NB4 (cell line): ENCODE measurements at regions not wholly inside any gene's neighbourhood (a gene's known extent, or its start where the extent isn't known, plus 50 kb on each side); places are given as distances from the start of the nearest gene placed in this dataset.

ENCODE experiments used
- DNase-seq: peaks from one replicate; pipeline ENCODE4 v3.0.0; 2010; ENCODE audit warnings: low read depth
- H3K4me3 ChIP-seq: one replicate; pipeline ENCODE4 v1.5.1; 2011; ENCODE audit warnings: mild to moderate bottlenecking, low read depth, low read length, moderate library complexity
- MYC ChIP-seq: IDR thresholded peaks from 2 replicates; pipeline ENCODE4 v1.6.1; 2011; ENCODE audit warnings: low read depth, low read length
- POLR2A ChIP-seq: IDR thresholded peaks from 2 replicates; pipeline ENCODE4 v1.6.1; 2011; ENCODE audit warnings: mild to moderate bottlenecking; ENCODE audit not compliant: insufficient read length; ENCODE audit errors: extremely low read depth
- TF ChIP-seq, protein P1 (sequence below): IDR thresholded peaks from 2 replicates; pipeline ENCODE4 v1.6.1; 2011; ENCODE audit warnings: low read depth, low read length
- TF ChIP-seq, protein P2 (sequence below): IDR thresholded peaks from one replicate; pipeline ENCODE4 v1.5.1; 2012; ENCODE audit warnings: low read depth, low read length

DNA sequence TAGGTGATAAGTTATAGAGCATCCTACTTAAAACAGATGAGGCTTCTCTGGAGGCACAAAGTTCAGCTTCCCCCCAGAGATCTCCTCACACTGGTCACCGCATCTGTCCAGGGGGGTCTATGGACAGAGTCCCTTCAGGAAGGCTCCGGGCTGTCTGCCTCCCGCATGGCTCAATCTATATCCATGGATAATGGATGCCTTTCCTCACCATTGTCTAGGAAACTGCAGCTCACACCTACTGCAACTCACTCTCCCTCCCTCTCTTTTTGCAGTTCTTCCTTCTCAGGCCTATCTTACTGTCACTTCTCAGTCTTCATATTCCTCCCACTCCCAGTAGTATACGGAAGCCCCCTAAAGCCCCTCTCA, 100.6 kb upstream of the BCL2L14 start:
- H3K4me3 ChIP-seq, result no peak overlapping the region
- DNase-seq, result no peak
- TF ChIP-seq, protein P1, sequence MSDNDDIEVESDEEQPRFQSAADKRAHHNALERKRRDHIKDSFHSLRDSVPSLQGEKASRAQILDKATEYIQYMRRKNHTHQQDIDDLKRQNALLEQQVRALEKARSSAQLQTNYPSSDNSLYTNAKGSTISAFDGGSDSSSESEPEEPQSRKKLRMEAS, result no peak
- TF ChIP-seq POLR2A, result no peak
- TF ChIP-seq, protein P2, sequence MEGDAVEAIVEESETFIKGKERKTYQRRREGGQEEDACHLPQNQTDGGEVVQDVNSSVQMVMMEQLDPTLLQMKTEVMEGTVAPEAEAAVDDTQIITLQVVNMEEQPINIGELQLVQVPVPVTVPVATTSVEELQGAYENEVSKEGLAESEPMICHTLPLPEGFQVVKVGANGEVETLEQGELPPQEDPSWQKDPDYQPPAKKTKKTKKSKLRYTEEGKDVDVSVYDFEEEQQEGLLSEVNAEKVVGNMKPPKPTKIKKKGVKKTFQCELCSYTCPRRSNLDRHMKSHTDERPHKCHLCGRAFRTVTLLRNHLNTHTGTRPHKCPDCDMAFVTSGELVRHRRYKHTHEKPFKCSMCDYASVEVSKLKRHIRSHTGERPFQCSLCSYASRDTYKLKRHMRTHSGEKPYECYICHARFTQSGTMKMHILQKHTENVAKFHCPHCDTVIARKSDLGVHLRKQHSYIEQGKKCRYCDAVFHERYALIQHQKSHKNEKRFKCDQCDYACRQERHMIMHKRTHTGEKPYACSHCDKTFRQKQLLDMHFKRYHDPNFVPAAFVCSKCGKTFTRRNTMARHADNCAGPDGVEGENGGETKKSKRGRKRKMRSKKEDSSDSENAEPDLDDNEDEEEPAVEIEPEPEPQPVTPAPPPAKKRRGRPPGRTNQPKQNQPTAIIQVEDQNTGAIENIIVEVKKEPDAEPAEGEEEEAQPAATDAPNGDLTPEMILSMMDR, result no peak
- no peak for TF ChIP-seq MYC

DNA sequence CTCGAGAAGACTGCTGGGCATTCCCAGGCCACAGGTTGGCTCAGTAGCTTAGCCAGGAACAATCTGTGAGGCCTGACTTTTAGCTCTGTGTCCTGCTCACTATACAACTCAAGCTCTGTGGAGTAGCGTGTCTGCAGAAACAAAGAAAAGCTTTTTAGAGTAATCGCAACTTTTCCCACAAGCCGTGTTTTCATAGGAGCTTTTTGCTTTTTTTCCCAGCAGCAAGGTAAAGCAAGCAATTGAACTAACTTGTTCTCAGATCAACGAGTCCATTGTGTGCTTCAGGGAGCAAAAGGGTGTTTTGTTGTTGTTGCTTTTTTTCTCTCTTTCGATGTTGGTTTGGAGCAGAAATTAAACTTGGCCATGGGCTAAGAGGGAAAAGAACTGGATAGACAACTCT, 97.3 kb upstream of the BCL2L14 start:
- no peak overlapping the region for H3K4me3 ChIP-seq
- TF ChIP-seq, protein P2, result no peak
- TF ChIP-seq, protein P1, result no peak
- TF ChIP-seq POLR2A, result no peak
- no peak for DNase-seq

DNA sequence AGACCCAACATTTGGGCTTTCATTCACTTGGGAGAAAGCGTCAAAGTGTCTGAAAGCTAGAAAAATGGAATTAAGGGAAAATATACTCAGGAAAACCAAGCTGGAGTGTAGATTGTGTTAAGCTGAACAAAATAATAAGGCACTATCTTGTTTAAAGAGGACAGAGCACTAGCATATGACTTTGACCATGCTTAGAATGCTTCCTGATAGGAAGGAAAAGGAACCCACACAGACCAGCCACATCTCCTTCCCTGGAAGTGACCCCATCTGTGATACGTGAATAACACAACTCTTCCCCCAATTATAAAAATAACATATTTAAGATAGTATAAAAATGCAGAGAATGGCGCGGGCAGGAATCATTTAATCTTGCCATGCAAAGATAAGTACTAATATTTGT, 94.7 kb upstream of the BCL2L14 start:
- no peak overlapping the region for H3K4me3 ChIP-seq
- TF ChIP-seq, protein P1, result no peak
- TF ChIP-seq POLR2A, result no peak
- no peak for TF ChIP-seq MYC
- no peak for DNase-seq

DNA sequence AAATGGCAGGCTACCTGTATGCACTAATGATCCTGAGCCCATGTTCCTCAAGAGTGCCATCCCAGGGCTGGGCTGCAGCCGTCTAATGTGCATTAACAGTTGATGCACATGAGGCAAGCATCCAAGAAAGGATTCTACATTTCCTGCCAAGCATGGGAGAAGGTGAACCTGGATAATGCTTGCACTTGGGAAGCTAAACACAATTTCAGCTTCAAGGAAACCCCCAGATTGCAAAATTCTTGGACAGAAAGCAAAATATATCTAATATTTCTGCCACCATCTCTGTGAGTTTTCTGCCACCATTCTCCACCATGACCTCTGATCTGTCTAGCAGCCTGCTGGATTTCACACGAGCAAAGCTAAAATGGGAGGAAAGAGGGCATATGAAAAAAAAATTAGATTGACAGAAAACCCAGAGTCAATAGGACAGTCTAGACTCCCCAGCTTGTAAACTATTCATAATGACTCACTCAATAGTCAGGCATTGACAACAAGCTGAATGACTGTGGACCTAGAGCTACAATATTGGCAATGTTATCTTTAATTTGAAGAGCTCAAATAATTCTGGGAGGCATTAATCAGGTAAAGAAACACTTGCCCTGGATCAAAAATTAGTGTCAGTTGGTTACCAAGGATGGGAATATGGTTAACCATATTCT, 91.9 kb upstream of the BCL2L14 start:
- TF ChIP-seq POLR2A (no peak), MYC (no peak)
- TF ChIP-seq, protein P2, result no peak
- TF ChIP-seq, protein P1, result no peak
- DNase-seq, result no peak
- H3K4me3 ChIP-seq, result no peak overlapping the region

DNA sequence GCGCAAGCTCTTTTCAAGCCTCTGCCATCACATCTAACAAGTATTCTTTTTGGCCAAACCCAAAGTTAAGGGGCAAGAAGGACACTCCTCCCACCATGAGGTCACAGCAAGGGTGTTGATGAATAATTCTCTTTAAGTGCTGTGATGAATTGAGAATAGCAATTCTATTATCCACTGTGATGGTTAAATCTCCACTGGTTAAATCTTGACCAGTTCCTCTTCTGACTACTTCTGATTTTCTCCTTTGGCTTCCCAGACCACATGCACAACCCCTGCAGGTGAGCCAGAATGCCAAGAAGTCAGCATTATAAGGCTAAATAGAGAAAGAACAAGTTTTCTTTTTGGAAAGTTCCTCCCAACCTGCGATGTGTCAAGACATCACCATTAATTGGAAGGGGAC, 90.6 kb upstream of the BCL2L14 start:
- TF ChIP-seq, protein P1, result no peak
- TF ChIP-seq POLR2A, result no peak
- TF ChIP-seq MYC, result no peak
- TF ChIP-seq, protein P2, result no peak
- no peak for DNase-seq
- no peak overlapping the region for H3K4me3 ChIP-seq

DNA sequence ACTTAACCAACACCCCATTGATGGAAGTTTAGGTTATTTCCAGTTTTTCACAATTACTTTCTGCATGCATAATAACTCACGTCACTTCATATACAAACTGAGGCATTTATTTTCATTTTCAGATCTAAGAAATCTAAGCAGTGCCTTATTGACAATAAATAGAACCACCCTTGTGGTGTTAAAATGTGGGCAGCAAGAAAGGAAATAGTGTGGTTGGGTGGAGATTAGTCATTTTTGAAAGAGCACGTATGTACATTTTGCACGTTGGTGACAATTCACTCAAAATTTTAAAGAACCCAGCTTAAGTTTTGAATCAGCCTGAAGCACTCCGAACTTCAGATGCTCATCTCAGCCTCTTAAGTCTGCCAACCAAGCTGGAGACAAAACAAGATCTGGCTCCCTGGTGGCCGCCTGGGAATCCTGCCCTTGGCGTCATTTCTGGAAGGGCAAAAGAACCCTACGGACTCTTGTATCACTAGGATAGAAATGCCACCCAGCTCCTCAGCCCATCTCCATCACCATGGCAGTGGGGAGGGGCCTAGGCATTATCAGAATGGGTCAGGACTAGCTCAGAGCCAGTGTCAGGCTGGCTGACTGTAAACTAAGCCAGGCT, 89.5 kb upstream of the BCL2L14 start:
- DNase-seq, result peak; percentile 59
- no peak overlapping the region for H3K4me3 ChIP-seq
- peak; percentile 20; the same call in 1 of the 2 replicates for TF ChIP-seq MYC
- TF ChIP-seq, protein P2, result no peak
- TF ChIP-seq, protein P1, result no peak
- TF ChIP-seq POLR2A, result no peak
